GM12878 (cell line): ENCODE measurements at regions not wholly inside any gene's neighbourhood (a gene's known extent, or its start where the extent isn't known, plus 50 kb on each side); places are given as distances from the start of the nearest gene placed in this dataset.
A peak's percentile ranks its signal among the peaks of the same experiment; 100 is the strongest.

Experiments
- ATAC-seq: fragments of 200-7000 bp; cut with Tn5 transposase; 3 replicates; pipeline ENCODE4 v1.9.1; 2020; ENCODE audit warnings: mild to moderate bottlenecking, moderate library complexity
- BruUV-seq: library from RNA; stranded (reverse); fragments of 400-500 nt; replicated peaks from 2 replicates; lab custom pipeline; 2021; lab: Mats Ljungman, UMichigan
- CTCF ChIA-PET: fragments of 300-600 bp; sonication (Branson Sonifier 250); formaldehyde crosslinking; extraction: SDS; loops from one replicate; lab custom pipeline; 2021; ENCODE audit warnings: inconsistent platforms; lab: Yijun Ruan, JAX
- POLR2A ChIA-PET: fragments of 350-600 bp; formaldehyde crosslinking; extraction: SDS; loops from one replicate; lab custom pipeline; 2021; ENCODE audit warnings: inconsistent platforms; lab: Charles Lee
- RAD21 ChIA-PET: fragments of 300-600 bp; sonication (Branson Sonifier 250); formaldehyde crosslinking; loops from one replicate; lab custom pipeline; 2023; ENCODE audit warnings: antibody characterized with exemption; ENCODE audit not compliant: unreplicated experiment; lab: Charles Lee
- SMC1A ChIA-PET: fragments of 300-600 bp; sonication (Branson Sonifier 250); formaldehyde crosslinking; loops from one replicate; lab custom pipeline; 2023; ENCODE audit not compliant: unreplicated experiment, uncharacterized antibody; lab: Charles Lee
- DNase-seq: peaks from one replicate; pipeline ENCODE4 v3.0.0-alpha.2; 2011; ENCODE audit warnings: low read depth, low spot score
- FAIRE-seq: peaks from 3 replicates; lab custom pipeline; 2011; peaks lifted over from hg19 to GRCh38; lab: Jason Lieb, UNC
- H2AFZ ChIP-seq: 2 replicates; pipeline ENCODE4 v1.6.0; 2011; ENCODE audit warnings: low read depth, low read length, control low read depth; ENCODE audit not compliant: control insufficient read depth
- H3K27ac ChIP-seq: 2 replicates; pipeline ENCODE4 v1.5.1; 2011; ENCODE audit warnings: control low read depth; ENCODE audit not compliant: control insufficient read depth, insufficient read depth
- H3K27me3 ChIP-seq, 2 experiments: replicated peaks in 1 of 2; 2 replicates each; pipeline versions ENCODE4 v1.6.0 to v1.6.1; 2011; ENCODE audit warnings: low read length in 1 of 2; ENCODE audit not compliant: control insufficient read depth in 2 of 2, insufficient read depth in 2 of 2
- H3K36me3 ChIP-seq, 2 experiments: 2 replicates each; pipeline ENCODE4 v1.5.1; 2011; ENCODE audit warnings: low read length in 1 of 2; ENCODE audit not compliant: control insufficient read depth in 2 of 2, insufficient read depth in 2 of 2
- H3K4me1 ChIP-seq: 2 replicates; pipeline ENCODE4 v1.6.1; 2011; ENCODE audit warnings: mild to moderate bottlenecking, low read length, moderate library complexity, mixed read lengths; ENCODE audit not compliant: control insufficient read depth, insufficient read depth
- H3K4me2 ChIP-seq: 2 replicates; pipeline ENCODE4 v1.6.0; 2011; ENCODE audit warnings: control low read depth; ENCODE audit not compliant: control insufficient read depth, insufficient read depth
- H3K4me3 ChIP-seq: fragments of 200-600 bp; sonication (generic); 2 replicates; pipeline ENCODE4 v1.5.1; 2016
- H3K79me2 ChIP-seq: 2 replicates; pipeline ENCODE4 v1.6.0; 2011; ENCODE audit warnings: low read length; ENCODE audit not compliant: control insufficient read depth, insufficient read depth
- H3K9ac ChIP-seq: 2 replicates; pipeline ENCODE4 v1.8.0; 2011; ENCODE audit warnings: low read length, control low read depth, mixed read lengths; ENCODE audit not compliant: control insufficient read depth, insufficient read depth
- H3K9me3 ChIP-seq: replicated peaks from 3 replicates; pipeline ENCODE4 v1.5.1; 2011; ENCODE audit warnings: mild to moderate bottlenecking, low read length; ENCODE audit not compliant: control insufficient read depth, insufficient read depth
- H4K20me1 ChIP-seq: 2 replicates; pipeline ENCODE4 v1.6.0; 2011; ENCODE audit not compliant: control insufficient read depth, insufficient read depth
- BRCA1 ChIP-seq: IDR thresholded peaks from 2 replicates; pipeline ENCODE4 v1.6.1; 2011; ENCODE audit warnings: low read depth, low read length, improper control_type of control experiment
- ESRRA ChIP-seq: IDR thresholded peaks from 2 replicates; pipeline ENCODE4 v1.6.1; 2012; ENCODE audit warnings: mild to moderate bottlenecking, low read length, improper control_type of control experiment
- FOXM1 ChIP-seq: IDR thresholded peaks from 2 replicates; pipeline ENCODE4 v1.6.1; 2012; ENCODE audit warnings: low read depth, mild to moderate bottlenecking, inconsistent platforms, low read length, moderate library complexity
- NFYA ChIP-seq: IDR thresholded peaks from 2 replicates; pipeline ENCODE4 v1.6.1; 2011; ENCODE audit warnings: low read depth, mild to moderate bottlenecking, low read length, improper control_type of control experiment, borderline replicate concordance
- NRF1 ChIP-seq: conservative IDR thresholded peaks from 2 replicates; pipeline ENCODE4 v1.6.1; 2011; ENCODE audit warnings: mild to moderate bottlenecking, low read depth, low read length, improper control_type of control experiment
- PML ChIP-seq: IDR thresholded peaks from 2 replicates; pipeline ENCODE4 v1.6.1; 2012; ENCODE audit warnings: low read length, inconsistent platforms
- SP1 ChIP-seq: IDR thresholded peaks from one replicate; pipeline ENCODE4 v1.6.1; 2011; ENCODE audit warnings: low read depth, low read length
- TARDBP ChIP-seq: IDR thresholded peaks from 2 replicates; pipeline ENCODE4 v1.6.1; 2016; ENCODE audit warnings: borderline replicate concordance
- WGBS: methylation state at CpG from one replicate; pipeline ENCODE4 v1.1.6; 2016; ENCODE audit warnings: low lambda C conversion rate; ENCODE audit not compliant: insufficient replicate concordance, insufficient coverage; ENCODE audit errors: missing lambda C conversion rate; 5-methylcytosine and 5-hydroxymethylcytosine counted together
- in situ Hi-C: fragments of 300-500 bp; cut with MboI; formaldehyde crosslinking; loops from 9 replicates; pipeline ENCODE4 v1.14.3; 2018; ENCODE audit warnings: mixed read lengths
- intact Hi-C: fragments of 100-400 bp; cut with micrococcal nuclease; formaldehyde crosslinking; loops from one replicate; pipeline ENCODE4 v1.14.2; 2022; ENCODE audit not compliant: unreplicated experiment
- TF ChIP-seq, protein P1 (sequence below): fragments of 150-350 bp; IDR thresholded peaks from 2 replicates; pipeline ENCODE4 v1.6.1; 2016; ENCODE audit warnings: low read depth, low read length

DNA sequence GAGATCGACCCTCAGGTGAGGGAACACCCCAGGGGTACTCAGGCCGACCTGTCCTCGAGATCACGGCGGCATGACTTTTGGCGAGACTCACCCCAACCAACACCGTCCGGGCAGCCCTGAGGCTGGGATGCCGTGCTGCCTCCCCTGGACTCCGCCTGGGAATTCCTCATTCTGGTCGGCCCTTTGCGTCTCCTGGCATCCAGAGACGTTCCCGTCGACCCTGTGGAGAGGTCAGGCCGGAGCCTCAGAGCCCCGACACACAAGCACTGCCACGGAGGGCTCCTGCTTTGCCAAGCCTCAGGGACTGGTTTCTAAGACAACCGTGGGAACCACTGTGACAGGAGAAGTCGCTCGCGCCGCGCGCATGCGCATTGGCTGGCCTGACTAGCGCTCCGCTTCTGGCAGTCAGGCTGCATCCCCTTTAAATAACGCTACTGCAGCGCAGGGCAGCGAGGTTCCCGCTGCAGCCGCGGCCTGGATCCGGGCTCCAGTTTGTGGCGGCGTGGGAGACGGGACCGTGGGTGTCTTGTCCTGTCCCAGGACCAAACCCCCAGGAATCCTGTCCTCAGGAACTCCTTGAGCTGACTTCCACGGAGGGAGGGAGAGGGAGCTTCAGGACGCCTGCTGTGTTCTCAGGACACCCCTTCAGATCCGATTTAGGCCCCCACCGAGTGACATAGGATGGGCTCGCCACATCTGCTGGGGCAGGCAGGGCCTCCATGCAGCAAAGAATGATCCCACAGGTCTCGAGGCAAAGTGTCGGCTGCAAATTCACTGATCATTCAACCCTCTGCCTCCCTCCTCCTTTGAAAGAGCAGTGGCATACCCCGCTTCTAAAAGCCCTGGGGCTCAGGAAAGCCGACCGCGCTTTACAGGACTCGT lies 163.2 kb upstream of the ZNF337 start:
- DNase-seq, result no peak
- H2AFZ ChIP-seq, result no peak overlapping the region
- BruUV-seq, result no TSS peak
- WGBS, result 33% methylated on average over 51 of the region's 51 CpGs
- TF ChIP-seq NRF1, result peak; percentile 40
- TF ChIP-seq TARDBP, result no peak
- no peak for TF ChIP-seq NFYA
- no peak for TF ChIP-seq FOXM1
- TF ChIP-seq, all 136 proteins: peak for 1
- H3K4me3 ChIP-seq, result no peak overlapping the region
- ChIA-PET CTCF (no interaction called here), RAD21 (no interaction called here), SMC1A (no interaction called here), POLR2A (no interaction called here)
- H3K27ac ChIP-seq, result no peak overlapping the region
- peak overlapping the region; percentile 33; the same call in 1 of the 2 replicates for H3K4me2 ChIP-seq
- H3K79me2 ChIP-seq, result no peaks in the 10 kb centered on the region
- no peak overlapping the region for H3K9ac ChIP-seq
- no peaks in the 10 kb centered on the region for H4K20me1 ChIP-seq
- H3K9me3 ChIP-seq, result no peaks in the 10 kb centered on the region
- peaks cover 6% of the 10 kb centered on the region for H3K4me1 ChIP-seq
- H3K27me3 ChIP-seq, result no peaks in the 10 kb centered on the region; a peak in 2 of 4 replicates
- peak; percentile 66 for ATAC-seq
- no peaks in the 10 kb centered on the region for H3K36me3 ChIP-seq
- intact Hi-C loops, result no loop called here
- in situ Hi-C loops, result no loop called here
- FAIRE-seq, result no peak

DNA sequence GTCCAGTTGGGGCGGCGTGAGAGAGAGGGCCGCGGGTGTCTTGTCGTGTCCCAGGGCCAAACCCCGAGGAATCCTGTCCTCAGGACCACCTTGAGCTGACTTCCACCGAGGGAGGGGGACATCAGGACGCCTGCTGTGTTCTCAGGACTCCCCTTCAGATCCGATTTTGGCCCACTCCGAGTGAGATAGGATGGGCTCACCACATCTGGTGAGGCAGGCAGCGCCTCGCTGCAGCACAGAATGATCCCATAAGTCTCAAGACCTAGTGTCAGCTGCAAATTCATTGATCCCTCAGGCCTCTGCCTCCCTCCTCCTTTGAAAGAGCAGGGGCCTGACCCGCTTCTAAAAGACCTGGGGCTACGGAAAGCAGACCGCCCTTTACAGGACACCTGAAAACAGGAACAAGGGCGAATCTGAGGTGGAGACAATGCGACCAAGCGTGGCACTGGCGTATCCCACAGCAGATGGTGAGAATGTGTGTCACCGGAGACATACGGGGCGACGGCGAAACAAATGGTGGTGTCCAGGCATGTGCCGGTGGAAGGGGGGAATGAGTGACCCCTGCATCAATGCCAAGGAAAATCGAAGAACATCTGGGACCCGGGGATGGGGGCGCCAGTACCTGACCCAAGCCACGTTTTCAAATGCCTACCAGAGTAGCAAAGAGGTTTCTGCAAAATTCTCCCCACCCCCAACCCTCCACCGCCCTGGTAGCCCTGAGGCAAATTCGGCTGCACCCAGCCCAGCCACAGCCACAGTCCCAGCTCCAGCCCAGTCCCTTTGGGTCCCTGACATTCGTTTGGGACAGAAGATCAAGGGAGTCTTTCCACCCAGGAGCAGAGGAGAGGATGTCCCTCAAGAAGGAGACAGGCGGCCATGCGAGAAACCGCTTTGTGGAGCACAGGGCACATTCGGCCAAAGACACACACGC lies 162.1 kb upstream of the ZNF337 start:
- SMC1A ChIA-PET, result no interaction called here
- Histone ChIP-seq H3K27me3 (no peaks in the 10 kb centered on the region; a peak in 1 of 4 replicates), H3K9me3 (no peaks in the 10 kb centered on the region), H3K36me3 (no peaks in the 10 kb centered on the region), H2AFZ (no peak overlapping the region), H3K4me1 (peaks cover 6% of the 10 kb centered on the region), H4K20me1 (no peaks in the 10 kb centered on the region), H3K79me2 (no peaks in the 10 kb centered on the region), H3K4me2 (no peak overlapping the region), H3K9ac (no peak overlapping the region), H3K27ac (no peak overlapping the region), H3K4me3 (no peak overlapping the region)
- no peak for DNase-seq
- 32% methylated on average over 37 of the region's 37 CpGs for WGBS
- RAD21 ChIA-PET, result no interaction called here
- CTCF ChIA-PET, result no interaction called here
- in situ Hi-C loops (no loop called here), intact Hi-C loops (no loop called here)
- no peak for ATAC-seq
- TF ChIP-seq SP1 (no peak), BRCA1 (no peak), PML (no peak), ESRRA (no peak)
- TF ChIP-seq, protein P1, sequence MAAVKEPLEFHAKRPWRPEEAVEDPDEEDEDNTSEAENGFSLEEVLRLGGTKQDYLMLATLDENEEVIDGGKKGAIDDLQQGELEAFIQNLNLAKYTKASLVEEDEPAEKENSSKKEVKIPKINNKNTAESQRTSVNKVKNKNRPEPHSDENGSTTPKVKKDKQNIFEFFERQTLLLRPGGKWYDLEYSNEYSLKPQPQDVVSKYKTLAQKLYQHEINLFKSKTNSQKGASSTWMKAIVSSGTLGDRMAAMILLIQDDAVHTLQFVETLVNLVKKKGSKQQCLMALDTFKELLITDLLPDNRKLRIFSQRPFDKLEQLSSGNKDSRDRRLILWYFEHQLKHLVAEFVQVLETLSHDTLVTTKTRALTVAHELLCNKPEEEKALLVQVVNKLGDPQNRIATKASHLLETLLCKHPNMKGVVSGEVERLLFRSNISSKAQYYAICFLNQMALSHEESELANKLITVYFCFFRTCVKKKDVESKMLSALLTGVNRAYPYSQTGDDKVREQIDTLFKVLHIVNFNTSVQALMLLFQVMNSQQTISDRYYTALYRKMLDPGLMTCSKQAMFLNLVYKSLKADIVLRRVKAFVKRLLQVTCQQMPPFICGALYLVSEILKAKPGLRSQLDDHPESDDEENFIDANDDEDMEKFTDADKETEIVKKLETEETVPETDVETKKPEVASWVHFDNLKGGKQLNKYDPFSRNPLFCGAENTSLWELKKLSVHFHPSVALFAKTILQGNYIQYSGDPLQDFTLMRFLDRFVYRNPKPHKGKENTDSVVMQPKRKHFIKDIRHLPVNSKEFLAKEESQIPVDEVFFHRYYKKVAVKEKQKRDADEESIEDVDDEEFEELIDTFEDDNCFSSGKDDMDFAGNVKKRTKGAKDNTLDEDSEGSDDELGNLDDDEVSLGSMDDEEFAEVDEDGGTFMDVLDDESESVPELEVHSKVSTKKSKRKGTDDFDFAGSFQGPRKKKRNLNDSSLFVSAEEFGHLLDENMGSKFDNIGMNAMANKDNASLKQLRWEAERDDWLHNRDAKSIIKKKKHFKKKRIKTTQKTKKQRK, result no peak
- no peak for FAIRE-seq
- BruUV-seq, result no TSS peak
- POLR2A ChIA-PET, result no interaction called here
